Smooth muscle cell (in vitro differentiated cells): ENCODE measurements at regions not wholly inside any gene's neighbourhood (a gene's known extent, or its start where the extent isn't known, plus 50 kb on each side); places are given as distances from the start of the nearest gene placed in this dataset.

Source experiments
- DNase-seq: peaks from one replicate; lab custom pipeline; 2025; ENCODE audit not compliant: unreplicated experiment; lab: John Stamatoyannopoulos, UW
- H2AFZ ChIP-seq: fragments of 200-600 bp; sonication (generic); 2 replicates; pipeline ENCODE4 v1.6.0; 2016; ENCODE audit warnings: antibody characterized with exemption, low read depth, mild to moderate bottlenecking
- H3F3A ChIP-seq: fragments of 200-600 bp; sonication (generic); 2 replicates; pipeline ENCODE4 v1.6.0; 2017; ENCODE audit warnings: antibody characterized with exemption, low read depth
- H3K27ac ChIP-seq: fragments of 200-600 bp; sonication (generic); 2 replicates; pipeline ENCODE4 v1.5.1; 2016; ENCODE audit warnings: low read depth, mild to moderate bottlenecking
- H3K27me3 ChIP-seq: fragments of 200-600 bp; sonication (generic); 2 replicates; pipeline ENCODE4 v1.6.1; 2016; ENCODE audit warnings: low read depth, mild to moderate bottlenecking
- H3K36me3 ChIP-seq: fragments of 200-600 bp; sonication (generic); 2 replicates; pipeline ENCODE4 v1.5.1; 2016; ENCODE audit warnings: low read depth
- H3K4me1 ChIP-seq: fragments of 200-600 bp; sonication (generic); 2 replicates; pipeline ENCODE4 v1.5.1; 2016; ENCODE audit warnings: low read depth
- H3K4me2 ChIP-seq: fragments of 200-600 bp; sonication (generic); 2 replicates; pipeline ENCODE4 v1.6.0; 2016; ENCODE audit warnings: mild to moderate bottlenecking
- H3K4me3 ChIP-seq: fragments of 200-600 bp; sonication (generic); 2 replicates; pipeline ENCODE4 v1.5.1; 2016; ENCODE audit warnings: mild to moderate bottlenecking
- H3K79me2 ChIP-seq: fragments of 200-600 bp; sonication (generic); 2 replicates; pipeline ENCODE4 v1.6.0; 2016; ENCODE audit warnings: low read depth, mild to moderate bottlenecking
- H3K9ac ChIP-seq: fragments of 200-600 bp; sonication (generic); 2 replicates; pipeline ENCODE4 v1.6.0; 2016; ENCODE audit warnings: low read depth
- H3K9me3 ChIP-seq: fragments of 200-600 bp; sonication (generic); replicated peaks from 2 replicates; pipeline ENCODE4 v1.5.1; 2016; ENCODE audit warnings: low read depth
- H4K20me1 ChIP-seq: fragments of 200-600 bp; sonication (generic); 2 replicates; pipeline ENCODE4 v1.6.0; 2016; ENCODE audit warnings: low read depth
- CTCF ChIP-seq: fragments of 200-600 bp; sonication (generic); IDR thresholded peaks from 2 replicates; pipeline ENCODE4 v1.5.1; 2017; ENCODE audit warnings: borderline replicate concordance, mild to moderate bottlenecking, antibody characterized with exemption; ENCODE audit not compliant: insufficient read depth, poor library complexity, severe bottlenecking
- WGBS: methylation state at CpG from one replicate; pipeline ENCODE4 v1.1.7; 2016; ENCODE audit warnings: low lambda C conversion rate; 5-methylcytosine and 5-hydroxymethylcytosine counted together

- no peak for TF ChIP-seq CTCF
- no peaks in the 10 kb centered on the region for H3K4me1 ChIP-seq
- H3K36me3 ChIP-seq = no peaks in the 10 kb centered on the region
- no peaks in the 10 kb centered on the region for H3K9me3 ChIP-seq
- H2AFZ ChIP-seq = no peak overlapping the region
- DNase-seq = no peak
- H3K9ac ChIP-seq = no peak overlapping the region
- WGBS = 90% methylated on average over 9 of the region's 9 CpGs
- H3K27ac ChIP-seq = no peak overlapping the region
- no peak overlapping the region for H3K4me2 ChIP-seq
- no peaks in the 10 kb centered on the region for H4K20me1 ChIP-seq
- no peak overlapping the region for H3K4me3 ChIP-seq
- peaks cover 15% of the 10 kb centered on the region for H3F3A ChIP-seq
- H3K79me2 ChIP-seq = no peaks in the 10 kb centered on the region
- no peaks in the 10 kb centered on the region for H3K27me3 ChIP-seq
These were observed 127.7 kb downstream of the LRATD1 start for GRCh38 chr2:14760169-14760568.

- no peak overlapping the region for H2AFZ ChIP-seq
- TF ChIP-seq CTCF = no peak
- no peak overlapping the region for H3K27ac ChIP-seq
- H3K79me2 ChIP-seq = no peaks in the 10 kb centered on the region
- H3K9me3 ChIP-seq = no peaks in the 10 kb centered on the region
- no peak overlapping the region for H3K9ac ChIP-seq
- 81% methylated on average over 11 of the region's 11 CpGs for WGBS
- peaks cover 6% of the 10 kb centered on the region for H3F3A ChIP-seq
- H4K20me1 ChIP-seq = no peaks in the 10 kb centered on the region
- H3K36me3 ChIP-seq = no peaks in the 10 kb centered on the region
- no peaks in the 10 kb centered on the region for H3K27me3 ChIP-seq
- DNase-seq = no peak
- H3K4me1 ChIP-seq = no peaks in the 10 kb centered on the region
- no peak overlapping the region for H3K4me3 ChIP-seq
- no peak overlapping the region for H3K4me2 ChIP-seq
These were observed 128.6 kb downstream of the LRATD1 start for GRCh38 chr2:14761118-14761517.

- Histone ChIP-seq H3F3A (no peaks in the 10 kb centered on the region), H4K20me1 (no peaks in the 10 kb centered on the region), H3K27ac (no peak overlapping the region), H3K4me2 (no peak overlapping the region), H3K9me3 (no peaks in the 10 kb centered on the region), H3K79me2 (no peaks in the 10 kb centered on the region), H3K4me1 (no peaks in the 10 kb centered on the region), H3K27me3 (peaks cover 5% of the 10 kb centered on the region), H3K4me3 (no peak overlapping the region), H3K36me3 (no peaks in the 10 kb centered on the region), H2AFZ (no peak overlapping the region), H3K9ac (no peak overlapping the region)
- no peak for DNase-seq
- WGBS = 89% methylated on average over 2 of the region's 2 CpGs
- TF ChIP-seq CTCF = no peak
These were observed 141.2 kb downstream of the LRATD1 start for GRCh38 chr2:14773696-14774095.

- WGBS = 91% methylated on average over 5 of the region's 5 CpGs
- Histone ChIP-seq H3K36me3 (no peaks in the 10 kb centered on the region), H3K4me3 (no peak overlapping the region), H3K9ac (no peak overlapping the region), H3K4me1 (no peaks in the 10 kb centered on the region), H3F3A (no peaks in the 10 kb centered on the region), H4K20me1 (no peaks in the 10 kb centered on the region), H3K27ac (no peak overlapping the region), H3K4me2 (no peak overlapping the region), H2AFZ (no peak overlapping the region), H3K27me3 (peaks cover 3% of the 10 kb centered on the region), H3K79me2 (no peaks in the 10 kb centered on the region), H3K9me3 (no peaks in the 10 kb centered on the region)
- TF ChIP-seq CTCF = no peak
- no peak for DNase-seq
These were observed 142.0 kb downstream of the LRATD1 start for GRCh38 chr2:14774436-14774968.
